Panc1 (cell line): ENCODE measurements at regions not wholly inside any gene's neighbourhood (a gene's known extent, or its start where the extent isn't known, plus 50 kb on each side); places are given as distances from the start of the nearest gene placed in this dataset.
"Not testable (repeated sequence)": the region's sequence is repeated elsewhere in the genome, so short reads cannot be mapped to it uniquely, and the experiment has no call there.

Source experiments
- ATAC-seq: fragments of 200-7000 bp; cut with Tn5 transposase; 2 replicates; pipeline ENCODE4 v1.9.1; 2020; ENCODE audit warnings: mild to moderate bottlenecking, moderate library complexity
- BruUV-seq: library from RNA; stranded (reverse); fragments of 400-500 nt; replicated peaks from 2 replicates; lab custom pipeline; 2021; lab: Mats Ljungman, UMichigan
- CTCF ChIA-PET: fragments of 300-600 bp; sonication (Branson Sonifier 250); formaldehyde crosslinking; loops from one replicate; lab custom pipeline; 2022; ENCODE audit warnings: antibody characterized with exemption; lab: Charles Lee
- POLR2A ChIA-PET: fragments of 300-600 bp; sonication (Branson Sonifier 250); formaldehyde crosslinking; loops from one replicate; lab custom pipeline; 2022; ENCODE audit warnings: antibody characterized with exemption; lab: Charles Lee
- DNase-seq: peaks from one replicate; pipeline ENCODE4 v3.0.0-alpha.2; 2010; ENCODE audit warnings: low read depth, low spot score
- H3K27ac ChIP-seq: 2 replicates; pipeline ENCODE4 v1.5.1; 2011; ENCODE audit warnings: mild to moderate bottlenecking, low read length, inconsistent platforms
- H3K27me3 ChIP-seq: fragments of 200-500 bp; sonication (Bioruptor generic); 2 replicates; pipeline ENCODE4 v1.6.0; 2014; ENCODE audit warnings: low read length, inconsistent platforms; ENCODE audit not compliant: control insufficient read depth, insufficient read depth
- H3K36me3 ChIP-seq: fragments of 200-500 bp; sonication (Bioruptor generic); 2 replicates; pipeline ENCODE4 v1.5.1; 2014; ENCODE audit warnings: inconsistent platforms, mild to moderate bottlenecking, low read length, moderate library complexity; ENCODE audit not compliant: control insufficient read depth, insufficient read depth
- H3K4me1 ChIP-seq: 2 replicates; pipeline ENCODE4 v1.5.1; 2011; ENCODE audit warnings: inconsistent platforms, mild to moderate bottlenecking, low read length, moderate library complexity; ENCODE audit not compliant: control insufficient read depth, insufficient read depth
- H3K4me3 ChIP-seq, 2 experiments: 2 replicates each; pipeline ENCODE4 v1.5.1; 2011 to 2012; ENCODE audit warnings: low read depth in 2 of 2, low read length in 2 of 2, mild to moderate bottlenecking in 2 of 2, inconsistent platforms in 1 of 2, moderate library complexity in 1 of 2
- H3K9me3 ChIP-seq: fragments of 200-500 bp; sonication (Bioruptor generic); 2 replicates; pipeline ENCODE4 v1.5.1; 2014; ENCODE audit warnings: low read depth, mild to moderate bottlenecking, inconsistent platforms, low read length, moderate library complexity; ENCODE audit not compliant: control insufficient read depth, insufficient read depth
- CTCF ChIP-seq: fragments of 450-650 bp; IDR thresholded peaks from 2 replicates; pipeline ENCODE4 v1.5.1; 2017; ENCODE audit warnings: mild to moderate bottlenecking
- POLR2AphosphoS5 ChIP-seq: IDR thresholded peaks from 2 replicates; pipeline ENCODE4 v1.6.1; 2012; ENCODE audit warnings: mild to moderate bottlenecking, low read depth, low read length, moderate library complexity
- REST ChIP-seq, 2 experiments: IDR thresholded peaks; 2 replicates each; pipeline ENCODE4 v1.6.1; 2011 to 2012; ENCODE audit warnings: low read depth in 2 of 2, control low read depth in 1 of 2, low read length in 1 of 2, mild to moderate bottlenecking in 1 of 2, moderate library complexity in 1 of 2; ENCODE audit not compliant: insufficient read depth in 1 of 2
- in situ Hi-C: cut with HindIII; loops from 2 replicates; pipeline ENCODE4 v1.10.0; 2016; ENCODE audit warnings: low sequenced_read_pairs, low pct_unique_long_range_greater_than_20kb
- intact Hi-C: fragments of 100-400 bp; cut with micrococcal nuclease; formaldehyde crosslinking; loops from one replicate; pipeline ENCODE4 v1.10.0; 2022; ENCODE audit not compliant: unreplicated experiment

- no peaks in the 10 kb centered on the region for H3K4me1 ChIP-seq
- H3K9me3 ChIP-seq = no peaks in the 10 kb centered on the region
- CTCF ChIA-PET = no interaction called here
- in situ Hi-C loops = no loop called here
- H3K27ac ChIP-seq = no peak overlapping the region
- intact Hi-C loops = no loop called here
- H3K4me3 ChIP-seq = no peak overlapping the region
- POLR2A ChIA-PET = no interaction called here
- DNase-seq (no peak), ATAC-seq (no peak)
- peaks cover 5% of the 10 kb centered on the region for H3K27me3 ChIP-seq
- TF ChIP-seq REST (IDR thresholded peaks at IDR 0.05; ENCODE audit: insufficient read depth in 1 of 2, low read depth in 2 of 2, low read length in 1 of 2) (no peak), POLR2AphosphoS5 (no peak)
- no TSS peak for BruUV-seq
- H3K36me3 ChIP-seq = no peaks in the 10 kb centered on the region
Observed at GRCh38 chr11:70597006-70597555, 198.8 kb downstream of the CTTN start.

- no peak for DNase-seq
- Histone ChIP-seq H3K36me3 (no peaks in the 10 kb centered on the region), H3K4me1 (no peaks in the 10 kb centered on the region), H3K9me3 (no peaks in the 10 kb centered on the region), H3K4me3 (no peak overlapping the region), H3K27ac (no peak overlapping the region), H3K27me3 (peaks cover 5% of the 10 kb centered on the region)
- ChIA-PET POLR2A (no interaction called here), CTCF (no interaction called here)
- TF ChIP-seq REST (IDR thresholded peaks at IDR 0.05; ENCODE audit: insufficient read depth in 1 of 2, low read depth in 2 of 2, low read length in 1 of 2) = no peak
- no peak for TF ChIP-seq POLR2AphosphoS5
- no peak for TF ChIP-seq CTCF
- ATAC-seq = no peak
- intact Hi-C loops (no loop called here), in situ Hi-C loops (no loop called here)
- BruUV-seq = no TSS peak
Observed at GRCh38 chr11:70597751-70598625, 199.7 kb downstream of the CTTN start.

DNA sequence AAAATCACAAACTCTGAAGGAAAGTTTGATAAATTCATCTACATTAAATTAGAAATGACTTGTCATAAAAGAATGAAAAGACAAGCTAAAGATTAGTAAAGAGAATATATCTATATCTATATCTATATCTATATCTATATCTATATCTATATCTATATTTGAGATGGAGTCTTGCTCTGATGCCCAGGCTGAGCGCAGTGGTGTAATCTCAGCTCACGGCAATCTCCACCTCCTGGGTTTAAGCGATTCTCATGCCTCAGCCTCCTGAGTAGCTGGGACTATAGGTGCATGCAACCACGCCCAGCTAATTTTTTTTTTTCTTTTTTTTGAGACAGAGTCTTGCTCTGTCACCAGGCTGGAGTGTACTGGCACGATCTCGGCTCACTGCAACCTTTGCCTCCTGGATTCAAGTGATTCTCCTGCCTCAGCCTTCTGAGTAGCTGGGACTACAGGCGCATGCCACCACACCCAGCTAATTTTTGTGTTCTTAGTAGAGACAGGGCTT, 202.6 kb downstream of the CTTN start:
- ATAC-seq, DNase-seq, H3K27me3 ChIP-seq, CTCF ChIA-PET, H3K4me3 ChIP-seq, H3K27ac ChIP-seq, H3K36me3 ChIP-seq, intact Hi-C loops, POLR2A ChIA-PET, BruUV-seq, in situ Hi-C loops, H3K4me1 ChIP-seq, H3K9me3 ChIP-seq: not testable (repeated sequence)
